NCI-H2196 treated with DMSO at 0.1 percent for 48 hours (cell line): ENCODE measurements at regions not wholly inside any gene's neighbourhood (a gene's known extent, or its start where the extent isn't known, plus 50 kb on each side); places are given as distances from the start of the nearest gene placed in this dataset.

Experiments used
- DNase-seq: peaks from one replicate; lab custom pipeline; 2025; ENCODE audit not compliant: unreplicated experiment; lab: John Stamatoyannopoulos, UW

- peak; percentile 0 for DNase-seq
Measured at GRCh38 chr15:38878926-38879325, 314.3 kb upstream of the RASGRP1 start.

DNA sequence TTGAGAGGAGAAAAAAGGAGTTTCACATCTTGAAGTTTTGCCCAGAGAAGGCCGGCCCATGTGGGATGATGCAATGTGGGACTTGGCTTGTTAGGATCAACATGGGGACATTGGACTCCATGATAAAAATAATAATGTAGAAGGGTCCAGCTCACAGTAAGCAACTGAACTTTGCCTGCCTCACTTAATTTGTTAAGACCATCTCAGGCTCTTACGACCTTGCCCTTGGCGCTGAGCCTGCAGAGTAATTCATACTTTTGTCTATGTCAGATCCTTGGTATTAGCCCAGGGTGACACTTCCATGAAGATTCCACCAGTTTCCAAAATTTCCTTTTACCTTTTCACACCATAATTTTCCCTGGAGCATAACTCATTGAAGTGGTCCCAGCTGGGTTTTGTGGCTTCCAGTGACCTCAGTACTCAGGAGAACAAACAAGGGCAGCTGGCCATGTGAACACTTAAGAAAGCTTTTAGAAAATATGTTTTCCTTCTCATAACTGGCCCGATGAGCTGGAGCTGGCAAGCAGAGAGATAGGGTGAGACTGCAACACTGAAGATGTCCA, 315.4 kb upstream of the RASGRP1 start:
- no peak for DNase-seq

GRCh38 chr15:38882221-38882620, 317.6 kb upstream of the RASGRP1 start:
- DNase-seq = no peak

DNA sequence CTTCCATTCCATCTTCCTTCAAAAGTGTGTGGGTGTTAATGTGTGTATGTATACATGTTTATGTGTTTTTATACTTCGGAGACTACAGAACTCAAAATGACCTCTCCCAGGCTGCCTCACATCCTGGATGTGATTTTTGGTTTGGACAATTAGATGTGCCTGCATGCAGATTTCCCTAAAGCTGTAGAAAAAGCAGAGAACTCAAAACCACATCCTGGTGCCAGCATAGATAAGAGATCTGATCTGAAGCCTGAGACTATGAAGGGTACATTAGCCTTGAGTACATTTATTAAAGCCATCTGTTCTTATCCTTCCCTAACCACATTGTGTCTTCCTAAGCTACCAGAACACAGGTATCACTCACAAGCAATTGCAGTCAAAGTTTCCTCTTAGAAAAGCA, 319.4 kb upstream of the RASGRP1 start:
- no peak for DNase-seq

DNA sequence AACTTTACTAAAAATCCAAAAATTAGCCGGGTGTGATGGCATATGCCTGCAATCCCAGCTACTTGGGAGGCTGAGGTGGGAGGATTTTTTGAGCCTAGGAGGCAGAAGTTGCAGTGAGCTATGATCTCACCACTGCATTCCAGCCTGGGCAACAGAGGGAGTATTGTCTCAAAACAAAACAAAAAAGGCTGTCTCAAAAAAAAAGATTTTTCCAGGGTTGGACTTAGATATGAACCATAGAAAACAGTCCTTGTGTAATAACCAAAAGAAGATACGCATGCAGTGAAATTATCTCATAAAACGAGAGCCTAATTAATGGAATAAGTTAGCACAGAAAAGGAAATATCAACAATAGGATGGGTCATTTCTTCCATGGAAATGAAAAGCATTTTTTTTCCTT, 320.4 kb upstream of the RASGRP1 start:
- no peak for DNase-seq

GRCh38 chr15:38885471-38885952, 320.9 kb upstream of the RASGRP1 start:
- DNase-seq = no peak

DNA sequence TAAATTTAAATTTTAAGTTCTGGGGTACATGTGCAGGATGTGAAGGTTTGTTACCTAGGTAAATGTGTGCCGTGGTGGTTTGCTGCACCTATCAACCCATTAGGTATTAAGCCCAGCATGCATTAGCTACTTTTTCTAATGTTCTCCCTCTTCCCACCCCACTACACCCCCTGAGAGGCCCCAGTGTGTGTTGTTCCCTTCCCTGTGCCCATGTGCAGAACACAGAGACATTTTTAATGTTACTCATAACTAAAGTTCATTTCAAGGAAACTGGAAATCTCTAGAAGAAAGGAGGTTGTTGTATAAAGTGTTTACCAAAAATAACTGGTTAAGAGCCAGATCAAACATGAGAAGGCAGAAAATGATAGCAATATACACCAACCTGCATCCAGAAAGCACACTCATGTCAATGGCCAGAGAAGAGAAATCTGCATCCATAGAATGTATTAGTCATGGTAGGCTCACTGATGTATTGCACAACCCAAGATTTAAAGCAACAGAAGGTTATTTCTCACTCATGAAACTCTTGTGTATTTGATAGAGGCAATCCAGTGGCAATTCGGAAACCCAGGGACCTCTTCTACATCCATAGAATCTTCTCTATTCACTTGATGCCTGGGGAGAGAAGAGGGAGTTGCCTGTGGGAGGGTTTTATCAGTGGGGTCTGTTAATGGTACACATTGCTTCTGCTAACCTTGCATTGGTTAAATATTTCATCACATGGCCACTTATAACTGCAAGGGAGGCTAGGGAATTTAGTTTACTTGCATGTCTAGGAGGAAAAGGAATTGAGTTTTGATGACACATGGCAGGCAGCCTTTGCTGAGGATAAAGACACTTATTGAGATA, 321.9 kb upstream of the RASGRP1 start:
- no peak for DNase-seq

DNA sequence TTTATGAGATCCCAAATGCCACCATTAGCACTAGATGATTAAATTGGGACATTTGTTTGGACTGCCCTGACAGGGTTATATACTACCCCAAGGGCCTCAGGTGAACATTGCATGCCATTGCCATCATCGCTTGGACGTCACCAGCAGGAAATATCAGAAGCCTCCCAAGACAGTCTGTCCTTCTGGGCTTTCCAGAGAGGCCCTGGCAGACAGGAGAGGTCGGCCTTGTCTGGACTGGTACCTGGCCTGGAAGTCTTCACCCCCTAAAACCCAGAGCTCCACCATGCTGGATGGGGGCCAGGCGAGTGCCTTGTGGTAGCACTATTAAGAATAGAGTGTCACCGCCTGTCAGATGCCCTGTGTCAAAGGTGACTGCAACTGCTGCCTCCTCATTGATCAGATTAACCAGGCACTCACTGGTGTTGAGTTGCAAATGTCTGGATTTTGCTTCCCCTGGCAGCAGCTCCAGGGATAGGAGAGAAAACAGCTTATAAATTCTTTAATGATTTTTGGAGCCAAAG, 324.1 kb upstream of the RASGRP1 start:
- no peak for DNase-seq

GRCh38 chr15:38890194-38890593, 325.6 kb upstream of the RASGRP1 start:
- no peak for DNase-seq

DNA sequence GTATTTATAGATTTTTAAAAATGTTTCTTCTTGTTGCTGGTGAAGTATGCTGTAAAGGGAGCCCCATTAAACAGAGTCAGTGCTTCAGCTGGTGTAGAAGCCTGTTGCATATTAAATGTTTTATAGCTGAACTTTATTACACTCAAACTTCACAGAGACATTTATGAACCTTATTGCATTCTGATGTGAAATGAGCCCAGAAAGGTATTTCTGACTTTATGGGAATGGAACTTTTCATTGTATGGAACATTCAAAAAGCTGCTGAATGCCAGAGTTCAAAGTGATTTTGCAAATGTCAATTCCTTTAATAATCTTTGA, 329.3 kb upstream of the RASGRP1 start:
- no peak for DNase-seq

DNA sequence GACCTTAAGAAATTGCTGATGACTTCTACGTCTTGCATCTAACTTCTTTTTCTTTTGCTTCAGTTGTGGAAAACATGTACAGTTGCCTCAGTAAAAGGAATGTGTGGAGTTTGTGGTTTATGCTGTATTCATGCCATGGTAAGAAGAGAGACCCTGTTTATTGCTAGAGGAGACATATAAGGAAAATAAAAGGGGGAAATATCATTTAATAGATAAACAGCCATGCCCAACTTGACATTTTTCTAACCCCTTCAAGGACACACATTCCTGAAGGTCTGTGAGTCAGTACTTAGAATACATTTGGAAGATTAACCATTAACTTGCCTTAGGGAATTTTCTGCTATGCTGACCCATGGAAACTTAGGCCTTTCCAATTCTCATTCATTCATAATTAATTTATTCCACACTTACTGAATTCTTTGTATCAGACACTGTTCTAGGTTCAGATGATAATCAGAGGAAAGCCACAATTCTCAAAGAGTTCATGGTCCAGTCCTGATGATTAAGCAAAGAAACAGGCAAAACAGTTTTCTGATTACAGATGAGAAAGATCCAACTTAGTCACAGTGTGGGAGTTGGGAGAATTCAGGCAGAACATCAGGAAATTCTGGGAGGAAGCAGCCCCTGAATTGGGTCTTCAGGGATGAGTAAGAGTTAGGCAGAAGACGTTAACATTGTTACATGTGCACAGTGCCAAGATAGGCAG, 329.8 kb upstream of the RASGRP1 start:
- no peak for DNase-seq

- no peak for DNase-seq
Measured at GRCh38 chr15:38895326-38896255, 331.0 kb upstream of the RASGRP1 start.

DNA sequence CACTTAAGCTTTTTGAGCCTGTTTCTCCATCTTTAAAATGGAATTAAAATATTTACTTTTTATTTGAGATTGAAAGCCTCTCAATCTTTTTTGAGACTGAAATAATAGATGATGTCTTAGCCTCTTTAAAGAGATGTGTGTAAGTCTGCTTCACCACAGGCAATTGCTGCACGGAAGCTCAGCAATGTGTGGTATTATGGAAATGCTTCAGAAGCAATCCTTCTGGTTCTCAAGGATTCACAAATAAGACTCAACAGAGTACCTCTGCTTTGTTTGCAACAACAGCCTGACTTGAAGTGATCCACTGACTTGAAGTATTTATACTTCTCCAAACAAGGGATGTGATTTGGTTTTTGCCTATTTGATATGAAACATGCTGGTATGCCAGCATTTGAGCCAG, 332.0 kb upstream of the RASGRP1 start:
- DNase-seq = no peak

GRCh38 chr15:38897551-38897950, 332.9 kb upstream of the RASGRP1 start:
- no peak for DNase-seq

GRCh38 chr15:38898236-38898635, 333.6 kb upstream of the RASGRP1 start:
- DNase-seq = no peak

GRCh38 chr15:38899300-38899699, 334.7 kb upstream of the RASGRP1 start:
- no peak for DNase-seq

- no peak for DNase-seq
Measured at GRCh38 chr15:38904298-38904697, 339.7 kb upstream of the RASGRP1 start.

DNA sequence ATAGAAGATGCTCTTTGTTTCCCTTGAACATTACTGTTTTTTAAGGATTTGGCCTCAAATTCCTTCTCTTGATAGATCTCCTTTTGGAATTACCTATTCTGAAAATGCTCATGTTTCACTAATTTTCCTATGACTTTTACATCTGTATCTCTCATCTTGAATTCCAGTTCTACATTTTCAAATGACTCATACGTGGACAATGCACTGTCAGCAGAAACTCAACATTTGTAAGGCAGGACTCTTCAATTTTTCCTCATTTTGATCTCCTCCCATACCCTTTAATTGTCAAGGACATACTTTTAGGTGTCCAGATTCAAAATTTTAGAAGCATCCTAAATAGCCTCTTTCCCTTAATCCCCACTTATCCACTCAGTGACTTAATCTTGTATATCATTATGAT, 341.0 kb upstream of the RASGRP1 start:
- DNase-seq = no peak

DNA sequence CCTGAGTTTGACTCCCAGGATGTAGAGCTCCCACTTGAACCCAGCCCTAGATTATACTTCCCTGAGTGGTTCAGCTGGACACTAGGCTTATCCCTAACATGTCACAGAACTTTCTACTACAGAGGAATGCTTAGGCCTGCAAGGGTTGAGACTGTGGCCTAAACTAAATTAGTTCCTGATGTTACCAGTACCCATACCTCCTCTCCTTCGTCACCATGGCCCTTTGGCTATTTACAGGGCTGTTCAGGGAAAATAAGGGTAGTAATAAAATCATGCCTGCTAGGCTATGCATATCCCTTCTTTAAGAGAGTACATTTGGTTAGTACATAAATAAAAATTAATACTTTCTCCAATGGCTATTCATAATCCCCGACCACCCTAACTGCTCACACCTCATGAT, 356.4 kb upstream of the RASGRP1 start:
- DNase-seq = no peak

DNA sequence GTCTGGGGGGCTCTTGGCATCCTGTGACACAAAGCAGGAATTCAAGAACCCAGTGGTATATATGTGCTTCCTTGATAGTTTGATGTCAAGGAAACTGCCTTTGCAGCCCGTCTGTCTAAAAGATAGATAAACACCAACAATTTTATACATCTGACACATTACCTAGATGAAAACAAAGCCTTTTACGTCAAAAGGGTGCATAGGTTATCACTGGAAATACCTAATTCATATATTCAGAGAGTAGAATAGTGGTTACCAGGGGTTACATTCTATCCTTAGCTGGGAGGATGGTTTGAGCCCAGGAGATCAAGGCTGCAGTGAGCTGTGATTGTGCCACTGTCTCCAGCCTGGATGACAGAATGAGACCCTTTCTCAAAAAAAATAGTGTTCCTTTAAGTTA, 356.9 kb upstream of the RASGRP1 start:
- DNase-seq = no peak

- no peak for DNase-seq
Measured at GRCh38 chr15:38928431-38928830, 363.8 kb upstream of the RASGRP1 start.
